RWPE1 (cell line): ENCODE measurements at regions not wholly inside any gene's neighbourhood (a gene's known extent, or its start where the extent isn't known, plus 50 kb on each side); places are given as distances from the start of the nearest gene placed in this dataset.

ENCODE experiments used
- CTCF ChIA-PET: fragments of 350-600 bp; sonication (Branson Sonifier 250); formaldehyde crosslinking; extraction: SDS; loops from one replicate; lab custom pipeline; 2021; lab: Yijun Ruan, JAX
- POLR2A ChIA-PET: fragments of 400-600 bp; formaldehyde crosslinking; extraction: SDS; loops from one replicate; lab custom pipeline; 2020; ENCODE audit warnings: antibody characterized with exemption; ENCODE audit not compliant: low non-redundant PET; lab: Yijun Ruan, JAX
- DNase-seq: peaks from one replicate; pipeline ENCODE4 v3.0.0; 2012; ENCODE audit warnings: low spot score
- H3K27ac ChIP-seq: fragments of 450-650 bp; 2 replicates; pipeline ENCODE4 v1.5.1; 2017
- TF ChIP-seq, protein P1 (sequence below): fragments of 450-650 bp; conservative IDR thresholded peaks from 2 replicates; pipeline ENCODE4 v1.5.1; 2017; ENCODE audit warnings: low read depth, mild to moderate bottlenecking

- CTCF ChIA-PET = no interaction called here
- no peak for DNase-seq
- TF ChIP-seq, protein P1, sequence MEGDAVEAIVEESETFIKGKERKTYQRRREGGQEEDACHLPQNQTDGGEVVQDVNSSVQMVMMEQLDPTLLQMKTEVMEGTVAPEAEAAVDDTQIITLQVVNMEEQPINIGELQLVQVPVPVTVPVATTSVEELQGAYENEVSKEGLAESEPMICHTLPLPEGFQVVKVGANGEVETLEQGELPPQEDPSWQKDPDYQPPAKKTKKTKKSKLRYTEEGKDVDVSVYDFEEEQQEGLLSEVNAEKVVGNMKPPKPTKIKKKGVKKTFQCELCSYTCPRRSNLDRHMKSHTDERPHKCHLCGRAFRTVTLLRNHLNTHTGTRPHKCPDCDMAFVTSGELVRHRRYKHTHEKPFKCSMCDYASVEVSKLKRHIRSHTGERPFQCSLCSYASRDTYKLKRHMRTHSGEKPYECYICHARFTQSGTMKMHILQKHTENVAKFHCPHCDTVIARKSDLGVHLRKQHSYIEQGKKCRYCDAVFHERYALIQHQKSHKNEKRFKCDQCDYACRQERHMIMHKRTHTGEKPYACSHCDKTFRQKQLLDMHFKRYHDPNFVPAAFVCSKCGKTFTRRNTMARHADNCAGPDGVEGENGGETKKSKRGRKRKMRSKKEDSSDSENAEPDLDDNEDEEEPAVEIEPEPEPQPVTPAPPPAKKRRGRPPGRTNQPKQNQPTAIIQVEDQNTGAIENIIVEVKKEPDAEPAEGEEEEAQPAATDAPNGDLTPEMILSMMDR = no peak
- POLR2A ChIA-PET = no interaction called here
- H3K27ac ChIP-seq = no peak overlapping the region
Measured at GRCh38 chr6:14975471-14975817, 270.4 kb upstream of the JARID2 start.

DNA sequence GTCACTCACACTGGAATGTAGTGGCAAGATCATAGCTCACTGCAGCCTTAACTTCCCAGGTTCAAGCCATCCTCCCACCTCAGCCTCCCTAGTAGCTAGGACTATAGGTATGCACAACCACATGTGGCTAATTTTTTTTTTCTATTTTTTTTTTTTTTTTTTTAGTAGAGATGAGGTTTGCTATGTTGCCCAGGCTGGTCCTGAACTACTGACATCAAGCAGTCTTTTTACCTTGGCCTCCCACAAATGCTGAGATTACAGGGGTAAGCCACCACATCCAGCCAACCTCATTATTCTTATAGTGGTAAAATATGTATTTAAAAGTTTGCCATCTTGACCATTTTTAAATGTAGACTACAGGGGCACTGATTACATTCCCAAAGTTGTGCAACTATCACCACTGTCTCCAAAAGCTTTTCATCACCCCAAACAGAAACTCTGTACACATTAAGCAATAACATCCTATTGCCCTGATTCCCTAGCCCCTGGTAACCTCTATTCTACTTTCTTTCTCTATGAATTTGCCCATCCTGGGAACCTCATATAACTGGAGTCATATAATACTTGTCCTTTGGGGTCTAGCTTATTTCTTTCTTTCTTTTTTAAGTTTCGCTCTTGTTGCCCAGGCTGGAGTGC, 268.0 kb upstream of the JARID2 start:
- no peak overlapping the region for H3K27ac ChIP-seq
- DNase-seq = no peak
- ChIA-PET POLR2A (no interaction called here), CTCF (interaction anchor here (0.6 to 1.1 kb wide), 2 partner anchors 15 to 297 kb away, joined by 3 read pairs; no protein-coding TSS in a partner anchor)
- TF ChIP-seq, protein P1 = no peak

GRCh38 chr6:14981960-14982359, 263.9 kb upstream of the JARID2 start:
- DNase-seq = no peak
- no peak overlapping the region for H3K27ac ChIP-seq
- ChIA-PET POLR2A (no interaction called here), CTCF (no interaction called here)
- TF ChIP-seq, protein P1 = no peak

DNA sequence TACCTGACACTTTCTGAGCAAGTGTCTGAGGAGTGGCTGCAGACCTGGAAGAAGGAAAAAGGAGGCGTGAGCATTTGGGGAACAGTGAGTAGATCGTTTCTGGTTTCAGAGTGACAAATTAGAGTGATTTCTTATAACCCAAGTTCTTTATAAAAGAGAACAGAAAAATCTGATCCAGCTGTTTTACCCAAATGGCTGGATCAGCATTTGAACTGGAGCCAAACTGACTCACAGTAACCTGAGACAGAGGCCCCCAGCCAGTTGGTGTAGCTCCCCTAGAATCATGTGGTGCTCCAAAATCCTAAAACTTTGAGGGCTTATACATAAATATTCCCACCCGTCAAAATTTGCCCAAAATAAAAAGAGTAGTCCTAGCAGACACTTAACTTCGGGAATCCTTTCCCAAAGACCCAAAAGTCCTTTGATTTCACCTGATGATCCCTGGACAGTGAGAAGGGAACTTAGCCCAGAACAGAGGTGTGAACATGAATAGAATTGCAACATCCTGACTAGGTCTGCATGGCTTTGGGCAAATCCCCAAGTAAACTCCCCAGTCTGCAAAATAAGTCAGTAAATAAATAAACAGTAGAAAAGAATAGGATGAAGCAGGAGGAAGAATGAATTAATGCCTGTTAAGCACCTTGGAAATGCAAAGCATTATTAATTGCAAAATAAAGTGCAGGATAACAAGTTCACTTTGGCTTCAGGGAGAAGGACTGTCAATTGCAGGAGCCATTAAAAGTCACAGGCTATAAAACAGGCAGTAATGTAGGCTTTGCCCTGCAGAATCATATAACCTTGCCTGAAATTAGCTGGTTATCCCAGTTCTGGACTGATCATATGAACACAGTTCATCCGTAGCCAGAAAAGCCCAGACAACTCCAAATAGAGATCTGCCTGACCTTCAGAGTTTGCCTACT, 262.0 kb upstream of the JARID2 start:
- POLR2A ChIA-PET = no interaction called here

GRCh38 chr6:14984519-14984853, 261.4 kb upstream of the JARID2 start:
- POLR2A ChIA-PET = no interaction called here
- H3K27ac ChIP-seq = no peak overlapping the region
- DNase-seq = no peak
- CTCF ChIA-PET = no interaction called here
- TF ChIP-seq, protein P1 = no peak

More for the DNA sequence above, 262.0 kb upstream of the JARID2 start:
- DNase-seq = peak; percentile 28
- CTCF ChIA-PET = interaction anchor here (0.6 kb wide), 1 partner anchor 259 kb away, joined by 5 read pairs; no protein-coding TSS in a partner anchor
- TF ChIP-seq, protein P1 = no peak
- H3K27ac ChIP-seq = no peak overlapping the region

- POLR2A ChIA-PET = no interaction called here
- CTCF ChIA-PET = no interaction called here
- TF ChIP-seq, protein P1 = no peak
- H3K27ac ChIP-seq = no peak overlapping the region
- no peak for DNase-seq
Measured at GRCh38 chr6:14985366-14985765, 260.5 kb upstream of the JARID2 start.
